Right kidney (tissue), 1 donor: ENCODE measurements at regions not wholly inside any gene's neighbourhood (a gene's known extent, or its start where the extent isn't known, plus 50 kb on each side); places are given as distances from the start of the nearest gene placed in this dataset.

Experiments
- DNase-seq: peaks from one replicate; pipeline ENCODE4 v3.0.0-alpha.2; 2016

DNA sequence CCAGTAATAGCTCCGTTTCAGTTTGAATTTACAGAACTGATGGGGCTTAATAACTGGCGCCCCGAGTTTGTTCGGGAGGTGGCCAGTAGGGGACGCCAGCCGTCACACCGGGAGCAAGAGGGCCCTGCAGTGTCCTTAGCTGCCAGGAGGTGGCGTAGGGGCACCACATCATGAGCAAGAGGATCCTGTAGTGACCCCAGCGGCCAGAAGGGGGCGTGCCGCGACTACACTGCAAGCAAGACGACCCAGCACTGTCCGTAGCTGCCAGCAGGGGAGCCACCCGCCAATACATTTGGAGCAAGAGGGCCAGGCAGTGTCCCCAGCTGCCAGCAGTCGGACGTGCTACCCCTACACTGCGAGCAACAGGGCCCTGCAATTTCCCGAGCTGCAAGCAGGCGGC, 663.7 kb upstream of the B3GAT1 start:
- DNase-seq: no peak

GRCh38 chr11:135074397-135074998, 662.5 kb upstream of the B3GAT1 start:
- no peak for DNase-seq

DNA sequence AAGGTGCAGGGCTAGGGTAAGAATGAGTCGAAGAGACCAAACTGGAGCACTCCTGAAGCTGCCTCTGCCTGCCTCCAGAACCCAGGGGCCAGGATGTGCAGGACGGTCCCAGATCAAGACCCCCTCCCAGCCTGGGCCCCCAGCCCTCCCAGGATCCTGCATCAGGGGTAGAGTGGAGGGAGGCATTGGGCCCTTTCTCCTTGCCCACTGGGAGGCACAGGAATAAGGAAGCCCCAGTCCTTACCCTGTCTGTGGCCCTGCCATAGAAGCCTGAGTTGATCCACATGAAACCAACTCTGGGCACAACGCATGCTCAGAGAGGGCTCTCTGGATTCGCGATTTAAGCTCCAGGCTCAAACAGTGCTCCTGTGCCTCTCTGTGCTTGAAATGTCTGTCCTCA, 661.8 kb upstream of the B3GAT1 start:
- no peak for DNase-seq

- no peak for DNase-seq
Measured at GRCh38 chr11:135073381-135073780, 661.3 kb upstream of the B3GAT1 start.

DNA sequence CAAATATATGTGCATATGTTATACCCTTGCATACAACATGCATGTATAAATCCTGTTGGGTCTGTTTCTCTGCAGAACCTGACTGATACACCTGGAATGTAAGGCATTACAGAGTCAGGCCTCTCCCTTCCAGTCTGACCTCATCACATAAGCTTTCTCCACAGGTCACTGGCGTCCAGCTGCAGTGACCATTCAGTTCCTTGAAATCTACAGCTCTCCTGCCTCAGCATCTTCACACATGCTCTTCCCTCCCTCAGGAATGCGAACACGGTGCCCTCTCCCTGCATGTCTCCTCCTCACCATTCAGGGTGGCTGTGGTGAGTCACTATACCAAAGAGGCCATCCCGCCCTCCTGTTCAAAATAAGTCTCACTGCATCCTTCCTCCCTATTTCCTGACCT, 657.8 kb upstream of the B3GAT1 start:
- DNase-seq: no peak

- DNase-seq: no peak
Measured at GRCh38 chr11:135069063-135069462, 657.0 kb upstream of the B3GAT1 start.

- no peak for DNase-seq
Measured at GRCh38 chr11:135062994-135063393, 651.0 kb upstream of the B3GAT1 start.

GRCh38 chr11:135061166-135061565, 649.1 kb upstream of the B3GAT1 start:
- DNase-seq: no peak

- DNase-seq: peak; percentile 27
Measured at GRCh38 chr11:135046986-135047385, 634.9 kb upstream of the B3GAT1 start.

GRCh38 chr11:135046556-135046955, 634.5 kb upstream of the B3GAT1 start:
- DNase-seq: peak; percentile 8

DNA sequence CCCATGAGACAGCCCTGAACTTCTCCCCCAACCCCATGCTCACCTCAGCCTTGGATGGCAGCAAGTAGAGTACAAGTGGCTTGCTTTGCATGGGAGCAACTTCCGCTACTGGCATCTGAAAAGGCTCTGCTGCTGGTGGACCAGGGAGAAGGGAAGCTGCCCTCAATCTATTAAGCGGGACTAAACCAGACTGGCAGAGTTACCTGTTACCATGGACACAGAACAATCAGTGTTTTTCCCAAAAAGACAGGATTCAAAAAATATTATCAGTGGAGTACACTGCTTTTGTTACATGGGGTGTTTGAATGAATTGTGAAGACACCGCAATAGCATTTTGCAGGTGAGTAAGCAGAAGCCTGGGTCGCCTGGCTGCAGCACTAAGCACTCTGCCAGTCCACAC, 631.4 kb upstream of the B3GAT1 start:
- DNase-seq: no peak

DNA sequence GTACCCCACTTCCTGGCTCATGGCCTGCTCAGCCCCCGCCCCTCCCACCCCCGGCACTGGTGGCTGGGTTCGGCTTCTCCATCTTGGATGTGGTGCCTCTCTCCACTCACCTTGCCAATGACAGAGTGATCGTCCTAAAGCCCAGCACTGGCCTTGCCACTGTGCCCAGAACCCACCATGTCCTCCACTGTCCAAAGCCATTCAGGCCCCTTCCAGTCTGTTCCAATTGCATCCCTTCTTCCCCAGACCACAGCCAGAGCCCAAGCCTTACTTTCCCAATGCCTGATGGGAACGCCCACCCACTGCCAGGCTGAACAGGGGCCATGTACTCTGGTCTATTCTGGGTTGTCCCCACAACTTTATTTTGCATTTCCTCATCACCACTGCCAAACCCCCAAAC, 625.8 kb upstream of the B3GAT1 start:
- DNase-seq: no peak

GRCh38 chr11:135036488-135037297, 624.7 kb upstream of the B3GAT1 start:
- no peak for DNase-seq

- DNase-seq: no peak
Measured at GRCh38 chr11:135035282-135035681, 623.2 kb upstream of the B3GAT1 start.

DNA sequence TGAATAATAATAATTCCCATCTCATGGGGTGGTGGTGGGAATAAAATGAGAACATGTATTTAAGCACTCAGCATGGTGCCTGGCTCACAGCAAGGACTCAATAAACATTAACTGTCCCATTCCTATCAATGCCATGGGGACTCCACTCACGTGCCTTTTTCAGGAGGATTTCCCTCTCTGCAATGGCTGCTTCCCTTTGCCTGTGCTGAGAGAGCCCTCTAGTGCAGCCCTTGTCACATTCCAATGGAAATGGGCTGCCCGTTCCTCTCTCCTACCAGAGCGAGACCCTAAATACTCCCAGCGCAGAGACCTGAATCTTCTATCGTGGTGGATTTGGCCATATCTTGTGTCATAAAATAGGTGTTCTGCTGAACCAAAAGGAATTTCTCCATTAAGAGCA, 621.5 kb upstream of the B3GAT1 start:
- no peak for DNase-seq

GRCh38 chr11:135031205-135031989, 619.4 kb upstream of the B3GAT1 start:
- no peak for DNase-seq

- no peak for DNase-seq
Measured at GRCh38 chr11:135027461-135027860, 615.4 kb upstream of the B3GAT1 start.

DNA sequence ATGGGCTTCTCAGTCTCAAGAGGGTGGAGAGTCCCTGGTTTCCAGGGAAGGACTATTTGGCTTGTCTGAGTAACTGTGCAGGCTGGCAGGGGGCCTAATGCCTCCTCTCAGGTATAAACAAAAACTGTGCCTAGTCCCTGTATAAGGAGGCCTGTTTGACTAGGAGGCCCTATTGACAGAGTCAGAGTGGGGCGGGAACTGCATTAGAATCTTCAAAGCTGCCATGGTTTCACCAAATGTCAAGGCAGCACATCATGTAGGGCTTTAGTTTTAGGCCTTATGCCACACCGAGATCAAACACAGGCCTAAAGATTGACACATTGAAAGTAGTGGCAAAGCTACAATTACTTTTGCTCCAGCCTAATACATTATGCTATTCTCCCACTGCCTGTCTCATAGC, 611.5 kb upstream of the B3GAT1 start:
- DNase-seq: no peak

GRCh38 chr11:135022454-135022853, 610.4 kb upstream of the B3GAT1 start:
- no peak for DNase-seq

DNA sequence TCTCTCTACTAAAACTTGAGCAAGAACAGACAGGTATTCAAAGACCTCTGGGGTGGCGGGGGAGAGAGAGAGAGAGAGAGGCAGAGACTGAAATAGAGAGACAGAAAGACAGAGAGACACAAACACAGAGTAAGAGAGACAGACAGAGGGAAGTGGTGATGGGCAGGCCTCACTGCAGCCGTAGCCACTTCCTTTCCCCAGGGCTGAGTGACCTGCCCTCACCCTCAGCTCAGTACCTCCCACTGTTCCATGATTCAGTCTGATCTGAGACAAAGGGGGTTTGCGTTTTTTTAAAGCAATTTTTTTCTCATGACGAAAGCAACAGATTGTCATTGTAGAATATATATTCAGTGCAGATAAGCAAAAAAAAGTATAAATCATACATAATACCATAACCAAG, 607.9 kb upstream of the B3GAT1 start:
- DNase-seq: no peak

DNA sequence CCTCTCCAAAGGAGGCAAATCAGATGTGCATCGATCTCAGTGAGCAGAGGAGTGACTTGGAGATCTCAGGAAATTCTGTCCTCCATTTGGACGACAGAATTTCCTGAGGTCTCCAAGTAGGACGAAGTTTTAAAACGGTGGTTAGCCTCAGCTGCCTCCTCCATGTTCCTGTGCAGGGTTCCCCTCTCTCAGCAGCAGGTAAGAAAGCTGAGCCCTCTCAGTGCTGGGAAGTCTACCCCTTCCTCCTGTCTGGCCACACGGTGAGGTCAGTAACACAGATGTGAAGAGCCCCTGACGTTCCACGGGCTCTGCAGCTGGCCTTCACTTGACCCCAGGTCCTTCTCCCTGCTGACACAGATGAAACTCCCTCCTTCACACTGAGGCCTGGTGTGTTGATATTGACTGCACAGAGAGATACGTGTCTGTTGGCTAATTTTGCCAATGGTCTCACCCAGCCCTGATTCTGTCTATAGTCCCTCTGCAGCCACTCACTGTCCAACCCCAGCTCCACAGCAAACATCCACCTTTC, 607.4 kb upstream of the B3GAT1 start:
- no peak for DNase-seq

- no peak for DNase-seq
Measured at GRCh38 chr11:135017296-135017695, 605.3 kb upstream of the B3GAT1 start.

DNA sequence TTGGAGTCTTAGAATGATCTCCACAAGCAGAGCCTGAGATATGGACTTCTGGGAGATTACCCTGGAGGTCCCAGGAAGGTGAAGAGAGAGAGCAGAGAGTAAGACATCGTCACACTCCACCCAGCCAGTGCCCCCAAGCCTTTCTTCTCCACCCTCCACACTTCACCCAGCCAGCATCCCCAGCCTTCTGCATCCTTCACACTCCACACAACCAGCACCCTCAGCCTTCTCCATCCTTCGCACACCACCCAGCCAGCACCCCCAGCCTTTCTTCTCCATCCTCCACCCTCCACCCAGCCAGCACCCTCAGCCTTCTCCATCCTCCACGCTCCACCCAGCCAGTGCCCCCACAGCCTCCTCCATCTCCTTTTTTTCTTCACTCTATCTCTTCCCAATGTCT, 603.9 kb upstream of the B3GAT1 start:
- DNase-seq: no peak
